ENCODE measurements at regions not wholly inside any gene's neighbourhood (a gene's known extent, or its start where the extent isn't known, plus 50 kb on each side); places are given as distances from the start of the nearest gene placed in this dataset.

- no peak for TF ChIP-seq TCF3 (IDR thresholded peaks at IDR 0.05; ENCODE audit: borderline replicate concordance, insufficient read depth, low read depth, low read length)
- no peak for TF ChIP-seq MTA2 (IDR thresholded peaks at IDR 0.05; ENCODE audit: low read depth)
- TF ChIP-seq RBBP5 (conservative IDR thresholded peaks at IDR 0.05), result no peak
- TF ChIP-seq ZZZ3 (IDR thresholded peaks at IDR 0.05; ENCODE audit: control insufficient read depth, insufficient read length, low read depth), result no peak
- TF ChIP-seq CTCF (IDR thresholded peaks at IDR 0.05 in 2 of 3, conservative IDR thresholded peaks at IDR 0.05 in 1 of 3; ENCODE audit: control insufficient read depth in 2 of 3, extremely low read depth in 1 of 3, insufficient read depth in 1 of 3, low read depth in 3 of 3, low read length in 3 of 3), result no peak
- no peak for TF ChIP-seq MYC (IDR thresholded peaks at IDR 0.05; ENCODE audit: insufficient read depth, insufficient read length, insufficient replicate concordance, low read length, severe bottlenecking)
- no peak for TF ChIP-seq CHD2 (IDR thresholded peaks at IDR 0.05; ENCODE audit: borderline replicate concordance, low read depth, low read length)
- no peak for TF ChIP-seq SRF (IDR thresholded peaks at IDR 0.05; ENCODE audit: low read depth in 2 of 2, low read length in 2 of 2)
- Histone ChIP-seq H3K36me3 (ENCODE audit: control insufficient read depth in 2 of 2, insufficient read depth in 2 of 2, low read length in 1 of 2) (no peaks in the 10 kb centered on the region), H3K4me3 (no peak overlapping the region), H3K9ac (ENCODE audit: control insufficient read depth, insufficient read depth, low read length) (no peak overlapping the region), H4K20me1 (ENCODE audit: control insufficient read depth, insufficient read depth) (no peaks in the 10 kb centered on the region), H3K79me2 (ENCODE audit: control insufficient read depth, insufficient read depth, low read length) (no peaks in the 10 kb centered on the region), H3K9me3 (replicated peaks; ENCODE audit: control insufficient read depth, insufficient read depth, low read length) (no peaks in the 10 kb centered on the region), H3K4me1 (ENCODE audit: control insufficient read depth, insufficient read depth, low read length) (no peaks in the 10 kb centered on the region), H3K27ac (ENCODE audit: control insufficient read depth, insufficient read depth) (no peak overlapping the region), H3K4me2 (ENCODE audit: control insufficient read depth, insufficient read depth) (no peak overlapping the region), H2AFZ (ENCODE audit: control insufficient read depth, low read depth, low read length) (no peak overlapping the region), H3K27me3 (replicated peaks in 1 of 2; ENCODE audit: control insufficient read depth in 2 of 2, insufficient read depth in 2 of 2, low read length in 1 of 2) (no peaks in the 10 kb centered on the region)
- 27% methylated on average over 10 of the region's 10 CpGs for whole genome bisulfite sequencing (ENCODE audit: insufficient coverage, insufficient replicate concordance, low lambda C conversion rate, missing lambda C conversion rate)
- no TSS peak for BruUV-seq (replicated peaks)
- DNase-seq (ENCODE audit: low read depth, low spot score), result no peak
- intact Hi-C loops (cut with micrococcal nuclease; ENCODE audit: unreplicated experiment) (no loop called here), in situ Hi-C loops (cut with MboI) (no loop called here)
- ChIA-PET CTCF (interaction anchor here (0.5 kb wide), 1 partner anchor 284 kb away, joined by 3 read pairs; no protein-coding TSS in a partner anchor), POLR2A (no interaction called here), SMC1A (ENCODE audit: uncharacterized antibody, unreplicated experiment) (no interaction called here), RAD21 (ENCODE audit: unreplicated experiment) (no interaction called here)
- FAIRE-seq, result no peak
- no peak for ATAC-seq
Measured at GRCh38 chr9:90423661-90424193, 218.9 kb downstream of the DIRAS2 start.
